Upper lobe of left lung (tissue), 6 donors: ENCODE measurements at regions not wholly inside any gene's neighbourhood (a gene's known extent, or its start where the extent isn't known, plus 50 kb on each side); places are given as distances from the start of the nearest gene placed in this dataset.
A peak's percentile ranks its signal among the peaks of the same experiment; 100 is the strongest.

Experiments used
- ATAC-seq, 2 donors: fragments of 200-7000 bp; cut with Tn5 transposase; one replicate each; pipeline ENCODE4 v1.9.1; 2022; ENCODE audit warnings: mild to moderate bottlenecking in 2 of 2, moderate library complexity in 2 of 2; ENCODE audit not compliant: low FRiP score in 2 of 2
- DNase-seq, 2 donors: peaks; one replicate each; pipeline ENCODE4 v3.0.0-alpha.2; 2019 to 2020
- H3K27ac ChIP-seq, 4 donors: fragments of 200-600 bp; sonication (generic); one replicate each; pipeline ENCODE4 v1.5.1; 2016 to 2019
- H3K27me3 ChIP-seq, 4 donors: fragments of 200-600 bp; sonication (generic); one replicate each; pipeline ENCODE4 v1.5.1; 2017 to 2019
- H3K36me3 ChIP-seq, 4 donors: fragments of 200-600 bp; sonication (generic); one replicate each; pipeline ENCODE4 v1.5.1; 2016 to 2019
- H3K4me1 ChIP-seq, 4 donors: fragments of 200-600 bp; sonication (generic); one replicate each; pipeline ENCODE4 v1.5.1; 2018 to 2019
- H3K4me3 ChIP-seq, 4 donors: fragments of 200-600 bp; sonication (generic); one replicate each; pipeline ENCODE4 v1.5.1; 2017 to 2019; ENCODE audit warnings: mild to moderate bottlenecking in 2 of 4, moderate library complexity in 1 of 4
- H3K9me3 ChIP-seq, 4 donors: fragments of 200-600 bp; sonication (generic); one replicate each; pipeline ENCODE4 v1.5.1; 2018 to 2019
- EP300 ChIP-seq, 4 donors: sonication (generic); formaldehyde crosslinking; IDR thresholded peaks; one replicate each; pipeline ENCODE4 v1.5.1; 2017; ENCODE audit warnings: antibody characterized with exemption in 4 of 4, control low read depth in 2 of 4
- POLR2A ChIP-seq, 4 donors: fragments of 450-650 bp; IDR thresholded peaks; one replicate each; pipeline ENCODE4 v1.5.1; 2016 to 2017; ENCODE audit warnings: antibody characterized with exemption in 4 of 4, mild to moderate bottlenecking in 2 of 4
- POLR2AphosphoS5 ChIP-seq, 2 donors: sonication (generic); formaldehyde crosslinking; IDR thresholded peaks; one replicate each; pipeline ENCODE4 v1.5.1; 2017; ENCODE audit warnings: antibody characterized with exemption in 2 of 2
- WGBS, 2 donors: methylation state at CpG; one replicate each; pipeline ENCODE4 v1.1.5; 2017 to 2018; 5-methylcytosine and 5-hydroxymethylcytosine counted together
- TF ChIP-seq, protein P1 (sequence below), 6 experiments: fragments of 450-650 bp in 4 of 6; fragments of 200-600 bp in 2 of 6; sonication (generic) in 2 of 6; IDR thresholded peaks; one replicate each; pipeline ENCODE4 v1.5.1; 2016 to 2019; ENCODE audit warnings: antibody characterized with exemption in 6 of 6
- donor health status: DM: no; HTN: no; CAD: no; lungs with moderate emphysema.
- donor health status: DM: no; HTN: yes; CAD: no; lungs with severe emphysema.

- peak in 1 of 2 donors; percentile 63 for DNase-seq
- H3K4me3 ChIP-seq, result no peak overlapping the region
- TF ChIP-seq POLR2A (IDR thresholded peaks at IDR 0.05) (no peak), POLR2AphosphoS5 (IDR thresholded peaks at IDR 0.05) (no peak), EP300 (IDR thresholded peaks at IDR 0.05) (no peak)
- TF ChIP-seq, protein P1, sequence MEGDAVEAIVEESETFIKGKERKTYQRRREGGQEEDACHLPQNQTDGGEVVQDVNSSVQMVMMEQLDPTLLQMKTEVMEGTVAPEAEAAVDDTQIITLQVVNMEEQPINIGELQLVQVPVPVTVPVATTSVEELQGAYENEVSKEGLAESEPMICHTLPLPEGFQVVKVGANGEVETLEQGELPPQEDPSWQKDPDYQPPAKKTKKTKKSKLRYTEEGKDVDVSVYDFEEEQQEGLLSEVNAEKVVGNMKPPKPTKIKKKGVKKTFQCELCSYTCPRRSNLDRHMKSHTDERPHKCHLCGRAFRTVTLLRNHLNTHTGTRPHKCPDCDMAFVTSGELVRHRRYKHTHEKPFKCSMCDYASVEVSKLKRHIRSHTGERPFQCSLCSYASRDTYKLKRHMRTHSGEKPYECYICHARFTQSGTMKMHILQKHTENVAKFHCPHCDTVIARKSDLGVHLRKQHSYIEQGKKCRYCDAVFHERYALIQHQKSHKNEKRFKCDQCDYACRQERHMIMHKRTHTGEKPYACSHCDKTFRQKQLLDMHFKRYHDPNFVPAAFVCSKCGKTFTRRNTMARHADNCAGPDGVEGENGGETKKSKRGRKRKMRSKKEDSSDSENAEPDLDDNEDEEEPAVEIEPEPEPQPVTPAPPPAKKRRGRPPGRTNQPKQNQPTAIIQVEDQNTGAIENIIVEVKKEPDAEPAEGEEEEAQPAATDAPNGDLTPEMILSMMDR (IDR thresholded peaks at IDR 0.05), result no peak
These were observed 99.2 kb upstream of the FGF3 start for GRCh38 chr11:69918231-69918937.

DNA sequence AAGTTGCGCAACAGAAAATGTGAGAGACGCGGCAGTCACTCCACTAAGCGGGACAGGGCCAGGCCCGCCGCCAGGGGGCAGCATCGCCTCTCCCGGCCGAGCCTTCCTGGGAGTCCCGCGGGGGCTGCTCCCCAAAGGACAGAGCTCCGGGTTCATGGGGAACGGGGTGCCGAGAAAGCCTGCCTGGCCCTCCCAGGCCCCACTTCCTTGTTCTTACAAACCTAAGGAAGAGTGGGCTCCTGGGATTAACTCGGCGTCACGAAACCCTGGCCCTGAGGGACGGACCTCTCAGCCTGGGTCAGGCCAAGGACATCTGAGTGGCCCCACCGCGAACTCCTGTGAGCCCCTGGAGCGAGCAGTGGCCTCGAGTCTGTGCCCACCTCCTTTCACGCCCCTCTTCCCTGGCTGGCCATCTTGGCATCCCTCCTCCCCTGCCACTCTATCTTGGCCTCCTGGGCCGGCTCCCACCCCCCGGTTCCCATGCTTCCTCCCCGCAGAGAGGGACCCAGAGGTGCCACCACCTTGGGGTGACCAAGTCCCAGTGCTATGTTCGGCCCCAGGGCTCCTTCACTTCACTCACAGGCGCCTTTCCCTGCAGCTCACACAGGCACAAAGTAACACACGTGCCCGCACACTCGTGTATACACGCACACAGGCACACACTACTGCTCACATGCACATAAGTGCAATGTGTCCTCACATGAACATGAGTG lies 99.9 kb upstream of the FGF3 start:
- TF ChIP-seq, protein P1 (IDR thresholded peaks at IDR 0.05), result peak; percentile 84 to 92 (median 88)
- TF ChIP-seq POLR2AphosphoS5 (IDR thresholded peaks at IDR 0.05), result no peak
- WGBS, 2 donors, result 48 to 68% methylated on average over 19 to 31 of the region's 32 CpGs
- Histone ChIP-seq H3K27ac (peak overlapping the region in 1 of 4 donors; percentile 23), H3K4me3 (no peak overlapping the region), H3K4me1 (peaks cover 0 to 24% (median 13%) of the 10 kb centered on the region in 4 donors), H3K9me3 (no peaks in the 10 kb centered on the region), H3K27me3 (no peaks in the 10 kb centered on the region), H3K36me3 (no peaks in the 10 kb centered on the region)
- DNase-seq (peak; percentile 70 to 97), ATAC-seq (peak in 1 of 2 donors; percentile 77)

More at GRCh38 chr11:69918231-69918937, 99.2 kb upstream of the FGF3 start:
- ATAC-seq, result no peak
- Histone ChIP-seq H3K27ac (peak overlapping the region in 2 of 4 donors; percentile 23 to 42), H3K36me3 (no peaks in the 10 kb centered on the region), H3K9me3 (no peaks in the 10 kb centered on the region), H3K4me1 (peaks cover 0 to 24% (median 13%) of the 10 kb centered on the region in 4 donors), H3K27me3 (no peaks in the 10 kb centered on the region)
- 46 to 83% methylated on average over 18 to 34 of the region's 38 CpGs for WGBS, 2 donors

GRCh38 chr11:69919659-69920344 lies 100.6 kb upstream of the FGF3 start:
- TF ChIP-seq, protein P1 (IDR thresholded peaks at IDR 0.05), result no peak
- TF ChIP-seq POLR2AphosphoS5 (IDR thresholded peaks at IDR 0.05) (no peak), POLR2A (IDR thresholded peaks at IDR 0.05) (no peak), EP300 (IDR thresholded peaks at IDR 0.05) (no peak)
- Histone ChIP-seq H3K36me3 (no peaks in the 10 kb centered on the region), H3K27ac (no peak overlapping the region), H3K9me3 (no peaks in the 10 kb centered on the region), H3K4me3 (no peak overlapping the region), H3K4me1 (peaks cover 0 to 23% (median 11%) of the 10 kb centered on the region in 4 donors), H3K27me3 (no peaks in the 10 kb centered on the region)
- 62 to 63% methylated on average over 3 of the region's 3 CpGs for WGBS, 2 donors
- DNase-seq (no peak), ATAC-seq (no peak)

DNA sequence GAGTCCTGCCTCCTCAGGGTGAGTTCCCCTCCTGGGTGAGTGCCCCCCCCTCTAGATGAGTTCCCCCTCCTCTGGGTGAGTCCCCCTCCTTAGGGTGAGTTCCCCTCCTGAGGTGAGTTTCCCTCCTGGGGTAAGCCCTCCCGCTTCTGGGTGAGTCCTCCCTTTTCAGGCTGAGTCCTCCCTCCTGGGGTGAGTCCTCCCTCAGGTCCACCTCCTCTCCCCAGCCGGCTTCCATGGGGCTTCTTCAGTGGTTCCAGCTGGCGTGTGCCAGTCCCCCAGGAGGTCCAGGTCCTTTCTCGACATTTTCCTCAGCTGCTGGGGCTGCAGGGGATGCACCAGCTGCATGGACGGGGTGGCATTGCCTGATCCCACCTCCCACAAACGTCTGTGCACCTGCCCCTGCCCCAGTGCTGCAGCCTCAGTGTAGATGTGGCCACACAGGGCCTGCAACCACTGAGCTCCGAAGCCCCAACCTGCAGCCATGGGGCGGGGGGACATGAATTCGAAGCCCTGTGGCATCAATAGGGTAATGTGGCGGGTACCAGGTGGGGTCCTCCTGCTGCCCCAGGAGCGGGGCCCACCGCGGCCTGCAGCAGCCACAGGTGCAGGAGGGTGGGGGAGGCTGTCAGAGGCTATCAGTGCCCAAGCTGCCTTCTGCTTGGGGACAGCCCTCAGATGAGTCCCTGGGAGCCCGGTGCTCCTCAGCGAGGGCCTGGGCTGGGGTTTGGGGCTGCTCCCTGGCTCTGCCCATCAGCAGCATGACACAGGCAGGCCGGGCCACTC lies 101.3 kb upstream of the FGF3 start:
- 73 to 81% methylated on average over 5 to 16 of the region's 16 CpGs for WGBS, 2 donors
- Histone ChIP-seq H3K4me1 (peaks cover 2 to 19% (median 7%) of the 10 kb centered on the region in 4 donors), H3K36me3 (no peaks in the 10 kb centered on the region), H3K27ac (no peak overlapping the region), H3K9me3 (no peaks in the 10 kb centered on the region), H3K27me3 (no peaks in the 10 kb centered on the region), H3K4me3 (no peak overlapping the region)
- TF ChIP-seq, protein P1 (IDR thresholded peaks at IDR 0.05), result no peak
- TF ChIP-seq POLR2AphosphoS5 (IDR thresholded peaks at IDR 0.05), result no peak
- TF ChIP-seq POLR2A (IDR thresholded peaks at IDR 0.05), result no peak
- no peak for TF ChIP-seq EP300 (IDR thresholded peaks at IDR 0.05)
- peak; percentile 15 to 64 for DNase-seq
- no peak for ATAC-seq
